Activated T-cell treated with anti-CD3 and anti-CD28 coated beads, Interleukin-2, amount 50 U/mL, for 72 hours (primary cell): ENCODE measurements at regions not wholly inside any gene's neighbourhood (a gene's known extent, or its start where the extent isn't known, plus 50 kb on each side); places are given as distances from the start of the nearest gene placed in this dataset.

ENCODE experiments used
- ATAC-seq, 2 donors: fragments of 150-1000 bp; cut with Tn5 transposase; replicated peaks in 1 of 2; 2 replicates each; pipeline ENCODE4 v1.10.0; 2021; ENCODE audit warnings: moderate library complexity in 2 of 2, mild to moderate bottlenecking in 1 of 2
- DNase-seq, 2 donors: peaks; one replicate each; pipeline ENCODE4 v3.0.0; 2021 to 2022; ENCODE audit warnings: mixed read lengths in 1 of 2
- H3K27ac Mint-ChIP-seq: one replicate; pipeline ENCODE4 v1.8.0; 2022; ENCODE audit warnings: mild to moderate bottlenecking, moderate library complexity, mixed read lengths
- H3K27me3 Mint-ChIP-seq: one replicate; pipeline ENCODE4 v1.8.0; 2022; ENCODE audit warnings: low read depth, mixed read lengths
- H3K36me3 Mint-ChIP-seq, 2 donors: one replicate each; pipeline ENCODE4 v1.8.0; 2022; ENCODE audit warnings: mixed read lengths in 2 of 2, mild to moderate bottlenecking in 1 of 2; ENCODE audit not compliant: insufficient read depth in 2 of 2
- H3K4me1 Mint-ChIP-seq: one replicate; pipeline ENCODE4 v1.8.0; 2022; ENCODE audit warnings: low read depth, mixed read lengths
- H3K4me3 Mint-ChIP-seq, 2 donors: one replicate each; pipeline ENCODE4 v1.8.0; 2022; ENCODE audit warnings: mild to moderate bottlenecking in 2 of 2, mixed read lengths in 2 of 2, moderate library complexity in 2 of 2
- H3K9me3 Mint-ChIP-seq, 2 donors: one replicate each; pipeline ENCODE4 v1.8.0; 2022; ENCODE audit warnings: mixed read lengths in 2 of 2

GRCh38 chr19:31974290-31974689, 371.1 kb upstream of the ZNF507 start:
- Mint-ChIP-seq H3K4me3 (no peak overlapping the region), H3K9me3 (peaks cover 0 to 2% of the 10 kb centered on the region in 2 donors), H3K36me3 (no peaks in the 10 kb centered on the region), H3K4me1 (no peaks in the 10 kb centered on the region), H3K27me3 (no peaks in the 10 kb centered on the region), H3K27ac (no peak overlapping the region)
- ATAC-seq (no peak), DNase-seq (no peak)

- Mint-ChIP-seq H3K36me3 (no peaks in the 10 kb centered on the region), H3K27me3 (no peaks in the 10 kb centered on the region), H3K4me1 (no peaks in the 10 kb centered on the region), H3K27ac (no peak overlapping the region), H3K4me3 (no peak overlapping the region), H3K9me3 (peaks cover 0 to 2% of the 10 kb centered on the region in 2 donors)
- DNase-seq (no peak), ATAC-seq (no peak)
Observed at GRCh38 chr19:31974941-31975340, 370.5 kb upstream of the ZNF507 start.

GRCh38 chr19:31975461-31975860, 369.9 kb upstream of the ZNF507 start:
- H3K4me3 Mint-ChIP-seq = no peak overlapping the region
- no peak for ATAC-seq

GRCh38 chr19:31976775-31977536, 368.5 kb upstream of the ZNF507 start:
- DNase-seq (no peak), ATAC-seq (no peak)
- H3K4me1 Mint-ChIP-seq = no peaks in the 10 kb centered on the region
- H3K27ac Mint-ChIP-seq = no peak overlapping the region
- no peaks in the 10 kb centered on the region for H3K27me3 Mint-ChIP-seq
- peaks cover 0 to 2% of the 10 kb centered on the region in 2 donors for H3K9me3 Mint-ChIP-seq
- no peak overlapping the region for H3K4me3 Mint-ChIP-seq
- H3K36me3 Mint-ChIP-seq = no peaks in the 10 kb centered on the region

More at GRCh38 chr19:31975461-31975860, 369.9 kb upstream of the ZNF507 start:
- Mint-ChIP-seq H3K27me3 (no peaks in the 10 kb centered on the region), H3K27ac (no peak overlapping the region), H3K36me3 (no peaks in the 10 kb centered on the region), H3K4me1 (no peaks in the 10 kb centered on the region), H3K9me3 (peaks cover 0 to 2% of the 10 kb centered on the region in 2 donors)
- no peak for DNase-seq

GRCh38 chr19:31979362-31979761, 366.0 kb upstream of the ZNF507 start:
- no peak for ATAC-seq
- no peak overlapping the region for H3K4me3 Mint-ChIP-seq

GRCh38 chr19:31979949-31980670, 365.3 kb upstream of the ZNF507 start:
- H3K36me3 Mint-ChIP-seq = no peaks in the 10 kb centered on the region
- no peaks in the 10 kb centered on the region for H3K4me1 Mint-ChIP-seq
- no peaks in the 10 kb centered on the region for H3K27me3 Mint-ChIP-seq
- ATAC-seq = no peak
- H3K27ac Mint-ChIP-seq = no peak overlapping the region
- peaks cover 2% of the 10 kb centered on the region in 2 donors for H3K9me3 Mint-ChIP-seq
- DNase-seq = no peak
- H3K4me3 Mint-ChIP-seq = no peak overlapping the region

More at GRCh38 chr19:31979362-31979761, 366.0 kb upstream of the ZNF507 start:
- Mint-ChIP-seq H3K36me3 (no peaks in the 10 kb centered on the region), H3K9me3 (peaks cover 0 to 2% of the 10 kb centered on the region in 2 donors), H3K27ac (no peak overlapping the region), H3K27me3 (no peaks in the 10 kb centered on the region), H3K4me1 (no peaks in the 10 kb centered on the region)
- no peak for DNase-seq

GRCh38 chr19:31980796-31981195, 364.6 kb upstream of the ZNF507 start:
- no peak overlapping the region for H3K4me3 Mint-ChIP-seq
- no peak overlapping the region for H3K27ac Mint-ChIP-seq
- H3K36me3 Mint-ChIP-seq = no peaks in the 10 kb centered on the region
- ATAC-seq (no peak), DNase-seq (no peak)
- peaks cover 2 to 6% of the 10 kb centered on the region in 2 donors for H3K9me3 Mint-ChIP-seq
- H3K4me1 Mint-ChIP-seq = no peaks in the 10 kb centered on the region
- no peaks in the 10 kb centered on the region for H3K27me3 Mint-ChIP-seq

GRCh38 chr19:31981545-31981944, 363.9 kb upstream of the ZNF507 start:
- no peaks in the 10 kb centered on the region for H3K36me3 Mint-ChIP-seq
- no peak for ATAC-seq

GRCh38 chr19:31983647-31984046, 361.8 kb upstream of the ZNF507 start:
- Mint-ChIP-seq H3K27me3 (no peaks in the 10 kb centered on the region), H3K9me3 (peaks cover 2 to 9% of the 10 kb centered on the region in 2 donors), H3K36me3 (peaks cover 0 to 2% of the 10 kb centered on the region in 2 donors), H3K4me3 (no peak overlapping the region), H3K27ac (no peak overlapping the region), H3K4me1 (no peaks in the 10 kb centered on the region)
- no peak for DNase-seq
- ATAC-seq = no peak

More at GRCh38 chr19:31981545-31981944, 363.9 kb upstream of the ZNF507 start:
- Mint-ChIP-seq H3K4me1 (no peaks in the 10 kb centered on the region), H3K9me3 (peaks cover 2 to 6% of the 10 kb centered on the region in 2 donors), H3K27me3 (no peaks in the 10 kb centered on the region), H3K4me3 (no peak overlapping the region), H3K27ac (no peak overlapping the region)
- DNase-seq = no peak

- no peak overlapping the region for H3K4me3 Mint-ChIP-seq
- no peaks in the 10 kb centered on the region for H3K4me1 Mint-ChIP-seq
- H3K36me3 Mint-ChIP-seq = peaks cover 0 to 2% of the 10 kb centered on the region in 2 donors
- H3K27ac Mint-ChIP-seq = no peak overlapping the region
- no peaks in the 10 kb centered on the region for H3K27me3 Mint-ChIP-seq
- peaks cover 2 to 7% of the 10 kb centered on the region in 2 donors for H3K9me3 Mint-ChIP-seq
- DNase-seq (no peak), ATAC-seq (no peak)
Observed at GRCh38 chr19:31985001-31985605, 360.3 kb upstream of the ZNF507 start.

- Mint-ChIP-seq H3K36me3 (peaks cover 0 to 2% of the 10 kb centered on the region in 2 donors), H3K27ac (no peak overlapping the region), H3K27me3 (no peaks in the 10 kb centered on the region), H3K9me3 (peaks cover 2 to 7% of the 10 kb centered on the region in 2 donors), H3K4me3 (no peak overlapping the region), H3K4me1 (no peaks in the 10 kb centered on the region)
- no peak for DNase-seq
- ATAC-seq = no peak
Observed at GRCh38 chr19:31986951-31987350, 358.5 kb upstream of the ZNF507 start.

- ATAC-seq (no peak), DNase-seq (no peak)
- Mint-ChIP-seq H3K9me3 (peaks cover 2 to 7% of the 10 kb centered on the region in 2 donors), H3K36me3 (peaks cover 0 to 2% of the 10 kb centered on the region in 2 donors), H3K4me1 (no peaks in the 10 kb centered on the region), H3K27ac (no peak overlapping the region), H3K4me3 (no peak overlapping the region), H3K27me3 (no peaks in the 10 kb centered on the region)
Observed at GRCh38 chr19:31988256-31988655, 357.2 kb upstream of the ZNF507 start.

GRCh38 chr19:31991984-31992655, 353.3 kb upstream of the ZNF507 start:
- H3K36me3 Mint-ChIP-seq = peaks cover 0 to 4% of the 10 kb centered on the region in 2 donors
- no peaks in the 10 kb centered on the region for H3K4me1 Mint-ChIP-seq
- DNase-seq (no peak), ATAC-seq (no peak)
- H3K27ac Mint-ChIP-seq = no peak overlapping the region
- no peaks in the 10 kb centered on the region for H3K27me3 Mint-ChIP-seq
- H3K4me3 Mint-ChIP-seq = no peak overlapping the region
- H3K9me3 Mint-ChIP-seq = peaks cover 2 to 8% of the 10 kb centered on the region in 2 donors
